Upper lobe of right lung (tissue), 1 donor: ENCODE measurements at regions not wholly inside any gene's neighbourhood (a gene's known extent, or its start where the extent isn't known, plus 50 kb on each side); places are given as distances from the start of the nearest gene placed in this dataset.

Experiments
- ATAC-seq: fragments of 200-7000 bp; cut with Tn5 transposase; one replicate; pipeline ENCODE4 v1.9.1; 2020; ENCODE audit warnings: mild to moderate bottlenecking, moderate library complexity
- DNase-seq: peaks from one replicate; pipeline ENCODE4 v3.0.0-alpha.2; 2020
- H3K27ac ChIP-seq: fragments of 200-600 bp; one replicate; pipeline ENCODE4 v1.8.0; 2022
- H3K27me3 ChIP-seq: fragments of 200-600 bp; one replicate; pipeline ENCODE4 v1.8.0; 2022; ENCODE audit warnings: mild to moderate bottlenecking
- H3K36me3 ChIP-seq: fragments of 200-600 bp; one replicate; pipeline ENCODE4 v1.8.0; 2022
- H3K4me1 ChIP-seq: fragments of 200-600 bp; one replicate; pipeline ENCODE4 v1.8.0; 2022
- H3K4me3 ChIP-seq: fragments of 200-600 bp; one replicate; pipeline ENCODE4 v1.8.0; 2022; ENCODE audit warnings: mild to moderate bottlenecking
- H3K9me3 ChIP-seq: fragments of 200-600 bp; one replicate; pipeline ENCODE4 v1.8.0; 2022
- intact Hi-C: fragments of 100-400 bp; cut with DNase I; formaldehyde crosslinking; loops from one replicate; pipeline ENCODE4 v1.11.0; 2022
- TF ChIP-seq, protein P1 (sequence below): fragments of 200-600 bp; IDR thresholded peaks from one replicate; pipeline ENCODE4 v1.8.0; 2022; ENCODE audit warnings: antibody characterized with exemption
- donor health status: DM: no; HTN: yes; CAD: no; lungs with severe emphysema.

DNA sequence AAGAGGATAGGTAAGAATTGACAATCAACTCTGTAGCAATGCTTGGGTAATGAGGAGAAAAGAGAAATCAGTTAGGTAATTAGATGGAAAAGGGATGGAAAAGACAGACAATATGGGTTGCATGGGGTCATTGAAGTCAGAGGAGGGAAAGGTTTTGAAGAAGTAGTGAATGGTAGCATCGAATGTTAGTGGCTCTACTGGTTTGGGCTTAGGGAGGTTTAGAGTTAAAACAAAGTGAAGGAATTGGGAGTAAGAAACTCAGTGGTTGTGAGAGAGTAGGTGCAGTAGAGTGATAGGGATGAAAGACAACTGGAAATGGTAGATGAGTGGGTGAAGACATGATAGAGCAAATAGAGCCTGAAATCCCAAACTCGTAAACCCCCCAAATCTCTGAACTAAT, 140.1 kb upstream of the ZFP64 start:
- DNase-seq (no peak), ATAC-seq (no peak)
- no peaks in the 10 kb centered on the region for H3K9me3 ChIP-seq
- H3K27ac ChIP-seq = no peak overlapping the region
- H3K4me1 ChIP-seq = no peaks in the 10 kb centered on the region
- TF ChIP-seq, protein P1, sequence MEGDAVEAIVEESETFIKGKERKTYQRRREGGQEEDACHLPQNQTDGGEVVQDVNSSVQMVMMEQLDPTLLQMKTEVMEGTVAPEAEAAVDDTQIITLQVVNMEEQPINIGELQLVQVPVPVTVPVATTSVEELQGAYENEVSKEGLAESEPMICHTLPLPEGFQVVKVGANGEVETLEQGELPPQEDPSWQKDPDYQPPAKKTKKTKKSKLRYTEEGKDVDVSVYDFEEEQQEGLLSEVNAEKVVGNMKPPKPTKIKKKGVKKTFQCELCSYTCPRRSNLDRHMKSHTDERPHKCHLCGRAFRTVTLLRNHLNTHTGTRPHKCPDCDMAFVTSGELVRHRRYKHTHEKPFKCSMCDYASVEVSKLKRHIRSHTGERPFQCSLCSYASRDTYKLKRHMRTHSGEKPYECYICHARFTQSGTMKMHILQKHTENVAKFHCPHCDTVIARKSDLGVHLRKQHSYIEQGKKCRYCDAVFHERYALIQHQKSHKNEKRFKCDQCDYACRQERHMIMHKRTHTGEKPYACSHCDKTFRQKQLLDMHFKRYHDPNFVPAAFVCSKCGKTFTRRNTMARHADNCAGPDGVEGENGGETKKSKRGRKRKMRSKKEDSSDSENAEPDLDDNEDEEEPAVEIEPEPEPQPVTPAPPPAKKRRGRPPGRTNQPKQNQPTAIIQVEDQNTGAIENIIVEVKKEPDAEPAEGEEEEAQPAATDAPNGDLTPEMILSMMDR = no peak
- no peaks in the 10 kb centered on the region for H3K36me3 ChIP-seq
- H3K4me3 ChIP-seq = no peak overlapping the region
- H3K27me3 ChIP-seq = peaks cover 7% of the 10 kb centered on the region
- intact Hi-C loops = no loop called here

- intact Hi-C loops = no loop called here
- TF ChIP-seq, protein P1 = no peak
- Histone ChIP-seq H3K4me3 (no peak overlapping the region), H3K27ac (no peak overlapping the region), H3K27me3 (no peaks in the 10 kb centered on the region), H3K9me3 (no peaks in the 10 kb centered on the region), H3K4me1 (no peaks in the 10 kb centered on the region), H3K36me3 (no peaks in the 10 kb centered on the region)
- DNase-seq = no peak
- no peak for ATAC-seq
Measured at GRCh38 chr20:52321396-52321795, 129.8 kb upstream of the ZFP64 start.

DNA sequence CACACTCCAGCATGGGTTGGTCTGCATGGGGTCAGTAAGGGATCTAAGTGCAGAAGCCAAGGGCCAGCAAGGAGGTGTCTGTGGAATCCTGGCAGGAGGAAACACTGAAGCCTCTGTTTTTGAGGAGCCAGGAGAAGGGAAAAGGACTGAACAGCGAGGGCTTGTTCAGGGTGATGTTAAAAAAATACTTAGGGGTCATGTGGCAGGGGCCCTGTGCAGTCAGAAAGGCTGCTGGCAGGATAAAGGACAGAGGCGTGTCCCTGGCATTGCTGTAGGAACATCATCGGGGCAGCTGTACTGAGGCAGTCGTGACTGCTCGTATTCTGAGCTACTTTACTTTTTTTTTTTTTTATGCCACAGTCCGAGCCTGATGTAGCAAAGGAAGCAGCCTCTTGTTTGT, 127.1 kb upstream of the ZFP64 start:
- H3K27me3 ChIP-seq = no peaks in the 10 kb centered on the region
- intact Hi-C loops = no loop called here
- DNase-seq (no peak), ATAC-seq (no peak)
- no peaks in the 10 kb centered on the region for H3K36me3 ChIP-seq
- TF ChIP-seq, protein P1 = no peak
- H3K27ac ChIP-seq = no peak overlapping the region
- no peaks in the 10 kb centered on the region for H3K4me1 ChIP-seq
- no peak overlapping the region for H3K4me3 ChIP-seq
- no peaks in the 10 kb centered on the region for H3K9me3 ChIP-seq

DNA sequence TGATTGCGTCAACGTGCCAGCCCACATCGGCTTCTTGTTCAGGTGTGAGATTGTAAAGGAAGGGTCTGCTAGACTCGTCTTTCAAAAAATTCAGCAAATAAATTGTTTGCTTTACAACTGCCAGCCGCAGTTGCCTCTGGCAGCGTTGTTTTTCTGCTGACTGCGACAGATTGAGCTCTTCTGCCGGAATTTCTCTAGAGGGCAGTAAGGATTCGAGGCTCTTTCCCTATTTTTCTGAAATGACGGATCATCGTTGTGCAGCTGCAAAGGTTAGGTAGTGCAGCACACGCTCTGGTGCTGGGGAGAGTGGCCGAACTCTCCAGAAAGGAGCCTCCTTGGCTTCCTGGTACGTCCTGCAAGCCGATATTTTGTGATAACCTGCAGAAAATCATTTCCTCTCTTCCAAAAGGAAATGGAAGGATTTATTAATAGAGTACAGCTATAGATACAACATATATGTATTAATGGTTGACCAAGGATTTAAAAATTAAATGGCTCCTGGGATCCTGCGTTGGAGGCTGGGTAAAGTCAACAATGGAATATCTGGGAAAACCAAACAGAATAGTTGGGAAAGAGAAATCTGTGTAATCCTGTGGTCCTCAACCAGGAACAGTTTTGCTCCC, 121.9 kb upstream of the ZFP64 start:
- DNase-seq = no peak

DNA sequence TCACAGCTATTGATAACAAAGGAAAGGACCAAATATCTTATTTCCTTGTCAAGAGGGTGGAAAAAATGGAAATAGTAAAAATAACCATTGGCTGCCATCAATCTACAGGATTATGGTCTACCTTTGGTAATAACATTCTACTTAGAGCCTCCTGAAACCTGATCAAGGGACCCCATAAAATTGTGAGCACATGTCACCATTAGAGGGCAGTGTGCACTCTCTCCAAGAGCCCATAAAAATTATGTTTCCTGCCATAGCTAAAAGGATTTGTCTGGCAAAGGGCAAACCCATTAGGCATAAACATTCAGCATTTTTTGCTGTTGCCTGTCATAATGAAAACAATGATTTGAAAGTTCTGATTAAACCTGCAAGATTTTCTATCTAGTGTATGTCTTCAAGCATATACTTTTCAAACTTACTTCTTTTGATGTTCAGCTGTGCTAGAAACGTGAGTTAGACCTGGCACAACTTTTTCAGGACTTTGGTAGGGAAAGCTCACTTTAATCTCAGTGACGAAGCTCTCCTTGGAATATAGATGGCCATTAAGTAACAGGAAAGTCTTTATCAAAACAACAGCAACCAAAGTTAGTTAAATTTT, 120.7 kb upstream of the ZFP64 start:
- DNase-seq = no peak
- TF ChIP-seq, protein P1 = peak; percentile 80
- no peaks in the 10 kb centered on the region for H3K27me3 ChIP-seq
- H3K9me3 ChIP-seq = no peaks in the 10 kb centered on the region
- no peaks in the 10 kb centered on the region for H3K4me1 ChIP-seq
- no peak overlapping the region for H3K4me3 ChIP-seq
- H3K27ac ChIP-seq = no peak overlapping the region
- peak; percentile 80 for ATAC-seq
- intact Hi-C loops = no loop called here
- H3K36me3 ChIP-seq = no peaks in the 10 kb centered on the region

More for the DNA sequence above, 121.9 kb upstream of the ZFP64 start:
- no peaks in the 10 kb centered on the region for H3K36me3 ChIP-seq
- H3K9me3 ChIP-seq = no peaks in the 10 kb centered on the region
- intact Hi-C loops = no loop called here
- no peak overlapping the region for H3K4me3 ChIP-seq
- H3K27ac ChIP-seq = no peak overlapping the region
- TF ChIP-seq, protein P1 = peak; percentile 41
- H3K27me3 ChIP-seq = no peaks in the 10 kb centered on the region
- ATAC-seq = peak; percentile 52
- H3K4me1 ChIP-seq = no peaks in the 10 kb centered on the region
